Activated naive CD8-positive, alpha-beta T cell treated with anti-CD3 and anti-CD28 coated beads for 36 hours (primary cell): ENCODE measurements at regions not wholly inside any gene's neighbourhood (a gene's known extent, or its start where the extent isn't known, plus 50 kb on each side); places are given as distances from the start of the nearest gene placed in this dataset.

Experiments
- DNase-seq: peaks from one replicate; pipeline ENCODE4 v3.0.0; 2021
- H3K27ac Mint-ChIP-seq: one replicate; pipeline ENCODE4 v1.8.0; 2022; ENCODE audit warnings: mild to moderate bottlenecking, moderate library complexity, mixed read lengths
- H3K27me3 Mint-ChIP-seq: one replicate; pipeline ENCODE4 v1.8.0; 2022; ENCODE audit warnings: mild to moderate bottlenecking, mixed read lengths
- H3K36me3 Mint-ChIP-seq: one replicate; pipeline ENCODE4 v1.8.0; 2021; ENCODE audit warnings: mild to moderate bottlenecking, mixed read lengths
- H3K4me1 Mint-ChIP-seq: one replicate; pipeline ENCODE4 v1.8.0; 2021; ENCODE audit warnings: mixed read lengths
- H3K4me3 Mint-ChIP-seq: one replicate; pipeline ENCODE4 v1.8.0; 2022; ENCODE audit warnings: mild to moderate bottlenecking, moderate library complexity, mixed read lengths
- H3K9me3 Mint-ChIP-seq: one replicate; pipeline ENCODE4 v1.8.0; 2022; ENCODE audit warnings: mixed read lengths

DNA sequence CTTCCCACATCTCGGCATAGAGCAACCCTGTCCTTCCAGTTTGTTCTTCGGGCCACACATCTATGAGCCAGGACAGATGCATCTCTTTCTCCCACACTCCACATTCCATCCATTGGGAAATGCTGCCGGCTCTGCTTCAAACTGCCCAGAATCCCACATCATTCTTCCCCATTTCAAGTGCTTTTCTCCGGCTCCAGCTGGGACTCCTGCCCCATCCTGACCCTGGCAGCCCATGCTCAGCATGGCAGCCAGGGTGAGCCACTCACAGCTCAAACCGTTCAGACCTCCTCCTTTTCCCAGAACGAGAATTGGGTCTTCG is 132.8 kb upstream of the SDK2 start:
- Mint-ChIP-seq H3K4me3 (no peak overlapping the region), H3K27me3 (no peaks in the 10 kb centered on the region), H3K27ac (no peak overlapping the region)

DNA sequence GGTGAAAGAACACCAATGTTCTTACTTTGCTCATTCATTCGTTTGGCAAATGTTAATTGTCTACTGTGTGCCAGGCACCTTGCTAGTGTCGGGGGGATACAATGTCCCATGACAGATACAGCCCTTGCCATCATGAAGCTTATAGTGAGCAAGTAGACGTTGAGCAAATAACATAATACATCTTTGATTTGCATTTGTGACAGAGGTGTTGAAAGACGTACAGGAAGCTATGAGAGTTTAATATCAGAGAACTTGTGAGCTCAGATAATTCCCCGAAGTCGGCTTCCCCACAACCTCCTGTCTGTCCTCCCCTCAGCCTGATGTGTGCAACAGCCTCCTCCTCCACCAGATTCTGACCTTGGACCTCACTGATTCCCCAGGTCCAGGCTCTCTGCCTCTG is 138.0 kb upstream of the SDK2 start:
- H3K36me3 Mint-ChIP-seq, result no peaks in the 10 kb centered on the region
- H3K27me3 Mint-ChIP-seq, result peaks cover 5% of the 10 kb centered on the region
- H3K4me3 Mint-ChIP-seq, result no peak overlapping the region
- H3K9me3 Mint-ChIP-seq, result no peaks in the 10 kb centered on the region
- H3K4me1 Mint-ChIP-seq, result peaks cover 2% of the 10 kb centered on the region
- DNase-seq, result no peak
- H3K27ac Mint-ChIP-seq, result no peak overlapping the region

More for the DNA sequence above, 132.8 kb upstream of the SDK2 start:
- peaks cover 2% of the 10 kb centered on the region for H3K4me1 Mint-ChIP-seq
- no peaks in the 10 kb centered on the region for H3K36me3 Mint-ChIP-seq
- no peak for DNase-seq
- H3K9me3 Mint-ChIP-seq, result no peaks in the 10 kb centered on the region

GRCh38 chr17:73782641-73783381 is 138.6 kb upstream of the SDK2 start:
- H3K4me1 Mint-ChIP-seq, result peaks cover 2% of the 10 kb centered on the region
- no peaks in the 10 kb centered on the region for H3K36me3 Mint-ChIP-seq
- DNase-seq, result no peak
- no peak overlapping the region for H3K4me3 Mint-ChIP-seq
- no peaks in the 10 kb centered on the region for H3K9me3 Mint-ChIP-seq
- peaks cover 5% of the 10 kb centered on the region for H3K27me3 Mint-ChIP-seq
- H3K27ac Mint-ChIP-seq, result no peak overlapping the region

DNA sequence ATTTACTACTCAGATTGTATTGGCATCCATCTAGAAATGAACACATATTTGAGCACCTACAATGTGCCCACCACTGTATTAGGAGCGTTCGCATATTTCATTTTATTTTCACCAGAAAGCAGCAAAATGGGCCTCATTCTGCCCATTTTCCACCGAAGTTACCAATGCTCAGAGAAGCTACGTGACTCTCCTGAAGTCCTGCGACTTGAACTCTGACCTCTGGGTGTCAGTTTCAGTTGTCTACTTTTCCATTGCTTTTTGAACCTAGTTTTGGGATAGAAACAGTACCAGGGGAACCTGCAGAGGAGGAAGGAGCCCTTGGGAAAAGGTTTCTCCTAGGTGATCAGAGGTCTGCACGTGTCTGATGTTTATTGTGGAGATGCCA is 139.1 kb upstream of the SDK2 start:
- Mint-ChIP-seq H3K9me3 (no peaks in the 10 kb centered on the region), H3K27me3 (peaks cover 5% of the 10 kb centered on the region), H3K4me3 (no peak overlapping the region), H3K27ac (no peak overlapping the region), H3K36me3 (no peaks in the 10 kb centered on the region), H3K4me1 (peaks cover 2% of the 10 kb centered on the region)
- no peak for DNase-seq

DNA sequence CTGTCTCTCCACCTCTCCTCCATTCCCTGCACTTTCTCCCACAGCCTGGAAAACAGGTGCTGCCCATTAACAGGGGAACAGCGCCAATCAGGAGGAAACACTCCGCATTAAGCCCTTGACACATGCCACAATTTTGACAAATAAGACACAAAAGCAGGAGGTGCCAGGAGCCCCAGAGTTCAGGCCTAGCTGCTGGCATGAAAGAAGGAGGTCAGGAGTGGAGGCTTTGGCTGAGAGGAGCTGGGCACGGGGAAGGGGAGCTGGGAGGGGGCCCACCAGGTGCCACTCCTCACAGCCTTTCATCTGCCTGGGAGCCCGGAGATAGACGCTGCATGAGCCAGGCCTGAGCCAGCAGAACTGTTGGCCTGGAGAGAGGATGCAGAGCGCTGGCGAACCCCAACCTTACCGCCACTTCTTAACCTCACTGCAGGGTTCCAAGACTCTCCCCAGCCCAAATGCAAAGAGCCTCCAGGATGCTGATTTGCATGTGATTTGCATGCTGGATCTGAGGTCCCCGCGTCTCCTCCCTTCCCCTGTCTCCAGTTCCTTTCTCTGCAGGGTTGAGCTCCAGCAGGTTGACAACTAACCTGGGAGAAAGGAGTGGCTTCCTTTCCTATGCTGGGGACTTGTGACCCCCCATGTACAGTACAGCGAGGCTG is 139.8 kb upstream of the SDK2 start:
- no peak overlapping the region for H3K4me3 Mint-ChIP-seq
- peaks cover 5% of the 10 kb centered on the region for H3K27me3 Mint-ChIP-seq
- no peaks in the 10 kb centered on the region for H3K36me3 Mint-ChIP-seq
- H3K4me1 Mint-ChIP-seq, result peaks cover 2% of the 10 kb centered on the region
- H3K27ac Mint-ChIP-seq, result no peak overlapping the region
- no peaks in the 10 kb centered on the region for H3K9me3 Mint-ChIP-seq
- DNase-seq, result no peak

DNA sequence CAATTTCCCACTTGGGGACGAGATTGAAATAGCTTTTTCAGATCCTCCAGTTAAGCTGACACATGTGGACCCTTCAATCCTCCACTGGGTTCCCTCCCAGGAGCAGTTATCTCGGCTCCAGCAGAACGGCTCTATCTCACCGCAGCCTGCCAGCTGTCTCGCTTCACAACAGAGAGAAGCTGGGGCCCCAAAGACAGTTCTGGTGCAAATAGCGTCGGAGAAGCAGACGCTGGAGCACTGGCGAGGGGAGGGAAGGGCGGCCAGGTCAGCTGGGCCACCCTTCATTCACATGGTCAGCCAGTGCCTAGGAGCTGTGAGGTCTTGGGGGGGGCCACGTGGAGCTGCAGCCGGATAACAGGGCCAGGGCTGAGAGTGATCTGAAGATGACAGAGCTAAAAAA is 141.3 kb upstream of the SDK2 start:
- H3K27ac Mint-ChIP-seq, result no peak overlapping the region
- no peak for DNase-seq
- no peaks in the 10 kb centered on the region for H3K36me3 Mint-ChIP-seq
- no peak overlapping the region for H3K4me3 Mint-ChIP-seq
- no peaks in the 10 kb centered on the region for H3K9me3 Mint-ChIP-seq
- H3K27me3 Mint-ChIP-seq, result peaks cover 5% of the 10 kb centered on the region
- H3K4me1 Mint-ChIP-seq, result peaks cover 2% of the 10 kb centered on the region

DNA sequence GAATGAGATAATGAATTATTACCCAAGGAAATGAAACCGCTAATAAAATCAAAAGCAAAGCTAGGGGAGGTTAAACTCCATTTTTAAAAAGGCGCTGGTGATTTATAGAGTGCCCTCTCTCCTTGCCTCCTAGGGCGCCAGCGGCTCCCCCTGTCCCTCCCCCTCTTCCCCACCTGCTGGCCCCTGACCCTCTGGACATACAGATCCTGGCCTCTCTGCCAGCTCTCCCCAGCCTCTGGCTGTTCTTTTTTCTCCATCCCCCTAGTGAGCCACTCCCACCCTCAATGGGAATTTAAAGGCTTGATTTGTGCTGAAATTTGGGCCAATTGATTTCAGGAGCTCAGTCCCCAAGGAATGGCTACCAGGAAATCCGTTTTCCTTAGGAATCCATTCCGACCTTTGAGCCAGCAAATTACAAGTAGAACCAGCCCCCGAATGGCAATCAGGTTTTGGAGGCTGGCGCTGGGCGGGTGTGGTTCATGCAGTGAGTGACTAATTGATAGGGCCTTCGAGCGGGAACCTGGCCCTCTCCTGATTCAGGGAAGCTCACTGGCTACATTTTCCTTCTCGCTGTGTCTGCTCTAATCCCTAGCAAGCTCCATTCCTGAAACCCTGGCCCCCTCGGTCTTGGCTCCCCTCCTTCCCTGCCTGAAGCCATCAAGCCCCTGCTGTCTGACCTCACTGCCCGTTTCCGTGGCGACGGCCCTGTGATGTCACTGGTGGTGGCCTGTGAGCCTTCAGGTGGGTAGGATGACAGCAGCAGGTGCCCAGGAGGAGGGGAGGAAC is 141.9 kb upstream of the SDK2 start:
- H3K27me3 Mint-ChIP-seq, result peaks cover 5% of the 10 kb centered on the region
- peaks cover 2% of the 10 kb centered on the region for H3K4me1 Mint-ChIP-seq
- H3K4me3 Mint-ChIP-seq, result no peak overlapping the region
- no peak overlapping the region for H3K27ac Mint-ChIP-seq
- no peak for DNase-seq
- H3K36me3 Mint-ChIP-seq, result no peaks in the 10 kb centered on the region
- no peaks in the 10 kb centered on the region for H3K9me3 Mint-ChIP-seq

DNA sequence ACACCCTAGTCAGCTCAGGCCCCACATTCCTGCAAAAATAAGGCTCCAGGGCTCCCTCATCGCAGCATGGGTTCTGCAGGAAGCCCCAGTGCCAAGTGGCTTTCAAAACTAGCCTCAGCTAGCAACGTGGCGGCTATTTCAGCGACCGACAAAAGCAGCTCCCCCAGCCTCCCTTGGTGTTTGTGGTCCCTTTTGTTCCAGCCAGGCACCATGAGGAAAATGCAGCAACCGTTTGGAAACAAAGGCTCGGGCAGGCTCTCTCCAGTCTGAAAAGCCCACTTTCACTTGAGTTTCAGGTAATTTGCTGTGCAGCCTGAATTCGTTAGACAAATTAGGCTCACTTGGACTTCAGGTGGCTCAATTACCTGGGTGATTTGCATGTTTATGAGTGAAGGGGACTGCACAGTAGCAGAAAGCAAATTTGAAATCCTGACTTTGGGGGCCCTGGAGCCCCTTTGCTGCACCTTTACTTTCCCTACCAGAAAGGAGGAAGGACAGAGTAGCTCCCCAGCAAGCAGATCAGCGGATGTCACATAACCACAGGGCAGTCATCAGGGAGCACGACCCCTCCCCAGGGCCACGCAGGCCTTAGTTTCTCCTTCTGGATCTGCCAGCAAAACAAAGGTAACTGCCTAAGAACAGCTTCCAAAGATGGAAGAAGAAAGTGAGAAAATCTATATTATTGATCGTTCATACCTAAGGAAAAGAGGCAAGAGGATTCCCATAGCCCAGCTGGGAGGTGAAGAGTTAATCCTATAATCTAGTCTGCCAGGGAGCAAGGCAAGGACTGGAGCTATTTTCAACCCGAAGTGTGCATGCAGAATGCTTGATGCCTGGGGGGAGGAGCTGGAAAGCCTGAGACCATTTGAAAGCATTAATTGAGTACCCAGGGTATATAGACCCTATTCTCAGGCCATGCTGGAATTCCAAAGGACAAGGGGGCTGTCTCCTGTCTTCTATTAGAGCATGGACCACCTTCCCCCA is 143.1 kb upstream of the SDK2 start:
- Mint-ChIP-seq H3K27ac (no peak overlapping the region), H3K4me1 (no peaks in the 10 kb centered on the region), H3K27me3 (peaks cover 5% of the 10 kb centered on the region), H3K9me3 (no peaks in the 10 kb centered on the region), H3K36me3 (no peaks in the 10 kb centered on the region), H3K4me3 (no peak overlapping the region)
- no peak for DNase-seq

- Mint-ChIP-seq H3K27ac (no peak overlapping the region), H3K27me3 (peaks cover 5% of the 10 kb centered on the region), H3K36me3 (no peaks in the 10 kb centered on the region), H3K4me1 (no peaks in the 10 kb centered on the region), H3K4me3 (no peak overlapping the region), H3K9me3 (no peaks in the 10 kb centered on the region)
- DNase-seq, result no peak
Measured at GRCh38 chr17:73788111-73788510, 143.9 kb upstream of the SDK2 start.

DNA sequence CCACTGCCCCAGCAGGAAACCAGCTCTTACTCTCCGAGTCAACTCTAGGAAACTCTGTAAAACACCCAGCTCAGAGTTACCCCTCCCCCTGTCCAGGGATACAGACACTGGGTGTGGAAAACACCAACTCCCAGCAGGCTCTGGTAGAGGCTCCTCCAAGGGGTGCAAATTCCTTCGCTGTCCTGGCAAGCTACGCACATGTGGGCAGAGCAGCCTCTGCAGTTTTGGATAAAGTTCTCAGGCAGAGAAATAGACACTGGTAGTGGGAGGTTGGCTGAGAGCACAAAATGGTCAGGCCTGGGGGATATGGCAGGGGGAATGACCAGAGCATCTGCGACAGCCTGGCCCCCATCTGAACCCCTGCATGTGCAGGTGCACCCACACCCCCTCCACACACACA is 146.9 kb upstream of the SDK2 start:
- Mint-ChIP-seq H3K4me1 (no peaks in the 10 kb centered on the region), H3K27me3 (no peaks in the 10 kb centered on the region), H3K36me3 (no peaks in the 10 kb centered on the region), H3K27ac (no peak overlapping the region), H3K9me3 (no peaks in the 10 kb centered on the region), H3K4me3 (no peak overlapping the region)
- DNase-seq, result no peak

DNA sequence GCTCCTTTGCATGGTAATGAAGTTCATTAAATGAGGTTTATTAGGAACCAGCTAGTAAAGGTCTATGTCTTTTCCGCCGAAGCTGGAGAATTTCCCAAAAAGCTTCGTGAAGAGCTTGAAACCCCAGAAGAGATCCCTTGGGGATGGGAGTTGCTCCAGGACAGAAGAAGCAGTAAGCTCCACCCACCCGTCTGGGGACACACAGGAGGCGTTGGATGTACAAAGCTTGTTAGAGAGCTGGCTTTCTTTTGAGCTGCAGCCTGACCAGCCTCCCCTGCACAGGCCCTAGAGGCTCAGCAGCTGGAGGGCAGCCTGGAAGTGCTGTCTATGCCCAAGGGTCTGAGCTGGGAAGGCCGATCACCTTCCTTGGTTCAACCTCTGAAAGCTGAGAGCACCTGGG is 147.4 kb upstream of the SDK2 start:
- Mint-ChIP-seq H3K27ac (no peak overlapping the region), H3K9me3 (no peaks in the 10 kb centered on the region), H3K27me3 (no peaks in the 10 kb centered on the region), H3K4me3 (no peak overlapping the region), H3K4me1 (no peaks in the 10 kb centered on the region), H3K36me3 (no peaks in the 10 kb centered on the region)
- no peak for DNase-seq

GRCh38 chr17:73792994-73793393 is 148.7 kb upstream of the SDK2 start:
- no peak for DNase-seq
- Mint-ChIP-seq H3K4me3 (no peak overlapping the region), H3K27ac (no peak overlapping the region), H3K36me3 (no peaks in the 10 kb centered on the region), H3K27me3 (no peaks in the 10 kb centered on the region), H3K4me1 (no peaks in the 10 kb centered on the region), H3K9me3 (no peaks in the 10 kb centered on the region)

- H3K9me3 Mint-ChIP-seq, result no peaks in the 10 kb centered on the region
- H3K27me3 Mint-ChIP-seq, result no peaks in the 10 kb centered on the region
- DNase-seq, result no peak
- H3K36me3 Mint-ChIP-seq, result no peaks in the 10 kb centered on the region
- H3K27ac Mint-ChIP-seq, result no peak overlapping the region
- H3K4me3 Mint-ChIP-seq, result no peak overlapping the region
- H3K4me1 Mint-ChIP-seq, result no peaks in the 10 kb centered on the region
Measured at GRCh38 chr17:73794336-73794735, 150.1 kb upstream of the SDK2 start.

- no peaks in the 10 kb centered on the region for H3K4me1 Mint-ChIP-seq
- no peak overlapping the region for H3K4me3 Mint-ChIP-seq
- H3K9me3 Mint-ChIP-seq, result no peaks in the 10 kb centered on the region
- no peaks in the 10 kb centered on the region for H3K36me3 Mint-ChIP-seq
- peaks cover 4% of the 10 kb centered on the region for H3K27me3 Mint-ChIP-seq
- H3K27ac Mint-ChIP-seq, result no peak overlapping the region
- DNase-seq, result no peak
Measured at GRCh38 chr17:73795730-73796129, 151.5 kb upstream of the SDK2 start.
